ENCODE measurements at regions not wholly inside any gene's neighbourhood (a gene's known extent, or its start where the extent isn't known, plus 50 kb on each side); places are given as distances from the start of the nearest gene placed in this dataset.

GRCh38 chr2:19235308-19235707, 123.1 kb downstream of the OSR1 start:
- no peak for DNase-seq (ENCODE audit: low read depth in 2 of 2)

- no peak for DNase-seq (ENCODE audit: low read depth in 2 of 2)
Observed at GRCh38 chr2:19232312-19232711, 126.1 kb downstream of the OSR1 start.

GRCh38 chr2:19231625-19232024, 126.8 kb downstream of the OSR1 start:
- no peak for DNase-seq (ENCODE audit: low read depth in 2 of 2)

- no peak for DNase-seq (ENCODE audit: low read depth in 2 of 2)
Observed at GRCh38 chr2:19230626-19231025, 127.8 kb downstream of the OSR1 start.

- DNase-seq (ENCODE audit: low read depth in 2 of 2), result no peak
Observed at GRCh38 chr2:19228715-19229114, 129.7 kb downstream of the OSR1 start.

GRCh38 chr2:19228181-19228593, 130.2 kb downstream of the OSR1 start:
- DNase-seq (ENCODE audit: low read depth in 2 of 2), result no peak

- DNase-seq (ENCODE audit: low read depth in 2 of 2), result no peak
Observed at GRCh38 chr2:19226871-19227270, 131.6 kb downstream of the OSR1 start.

GRCh38 chr2:19226386-19226785, 132.0 kb downstream of the OSR1 start:
- DNase-seq (ENCODE audit: low read depth in 2 of 2), result no peak

- DNase-seq (ENCODE audit: low read depth in 2 of 2), result no peak
Observed at GRCh38 chr2:19225931-19226330, 132.5 kb downstream of the OSR1 start.

GRCh38 chr2:19225126-19225525, 133.3 kb downstream of the OSR1 start:
- DNase-seq (ENCODE audit: low read depth in 2 of 2), result no peak

GRCh38 chr2:19224486-19224885, 133.9 kb downstream of the OSR1 start:
- DNase-seq (ENCODE audit: low read depth in 2 of 2), result no peak

GRCh38 chr2:19224011-19224410, 134.4 kb downstream of the OSR1 start:
- no peak for DNase-seq (ENCODE audit: low read depth in 2 of 2)

GRCh38 chr2:19219060-19219459, 139.4 kb downstream of the OSR1 start:
- DNase-seq (ENCODE audit: low read depth in 2 of 2), result no peak

- DNase-seq (ENCODE audit: low read depth in 2 of 2), result no peak
Observed at GRCh38 chr2:19218166-19218565, 140.3 kb downstream of the OSR1 start.

GRCh38 chr2:19216676-19217602, 141.5 kb downstream of the OSR1 start:
- no peak for DNase-seq (ENCODE audit: low read depth in 2 of 2)

GRCh38 chr2:19216238-19216637, 142.2 kb downstream of the OSR1 start:
- no peak for DNase-seq (ENCODE audit: low read depth in 2 of 2)

GRCh38 chr2:19214682-19215391, 143.6 kb downstream of the OSR1 start:
- DNase-seq (ENCODE audit: low read depth in 2 of 2), result no peak

GRCh38 chr2:19209575-19210341, 148.7 kb downstream of the OSR1 start:
- no peak for DNase-seq (ENCODE audit: low read depth in 2 of 2)

- DNase-seq (ENCODE audit: low read depth in 2 of 2), result no peak
Observed at GRCh38 chr2:19208479-19209199, 149.8 kb downstream of the OSR1 start.

GRCh38 chr2:19207452-19207851, 151.0 kb downstream of the OSR1 start:
- DNase-seq (ENCODE audit: low read depth in 2 of 2), result no peak

GRCh38 chr2:19205983-19206533, 152.4 kb downstream of the OSR1 start:
- DNase-seq (ENCODE audit: low read depth in 2 of 2), result no peak
